ENCODE measurements at regions not wholly inside any gene's neighbourhood (a gene's known extent, or its start where the extent isn't known, plus 50 kb on each side); places are given as distances from the start of the nearest gene placed in this dataset.

DNA sequence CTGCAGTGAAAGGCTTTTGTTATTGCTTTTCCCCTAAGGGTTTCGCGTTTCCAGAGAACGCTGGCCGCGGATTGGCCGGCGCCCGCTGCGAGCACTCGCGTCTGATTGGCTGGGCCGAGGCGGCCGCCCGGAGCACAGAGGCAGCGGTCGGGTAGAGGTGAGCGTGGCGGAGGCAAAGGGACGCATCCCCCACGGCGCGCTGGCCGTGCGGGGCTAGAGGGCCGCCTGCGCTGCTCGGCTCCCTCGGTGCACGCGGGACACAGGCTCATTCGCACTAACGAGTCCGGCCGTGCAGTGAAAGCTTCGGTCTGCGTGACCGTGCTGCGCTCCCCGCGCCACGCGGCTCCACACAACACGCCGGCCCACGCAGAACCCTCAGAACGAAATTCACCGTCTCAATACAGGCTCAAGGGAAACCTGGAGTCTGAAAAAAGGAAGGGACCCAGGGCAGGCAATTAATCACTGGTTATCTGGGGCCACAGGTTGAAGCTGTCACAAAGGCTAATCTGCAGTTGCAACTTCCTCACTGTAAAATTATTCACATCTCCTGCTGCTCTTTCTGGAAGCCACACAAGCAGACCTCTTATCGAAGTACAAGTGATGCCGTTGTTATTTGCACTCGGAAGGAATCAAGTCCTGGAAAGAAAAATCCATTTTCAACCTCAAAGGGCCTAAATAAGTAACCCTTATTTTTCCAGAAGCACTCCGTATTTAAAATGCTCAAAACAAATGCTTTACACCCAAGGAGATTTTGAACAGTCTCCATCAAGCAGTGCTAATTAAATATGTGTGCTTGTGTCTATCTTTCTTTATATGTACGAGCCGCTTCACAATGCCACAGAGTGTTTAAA lies 94.6 kb downstream of the ZNF608 start (continued):
- TF ChIP-seq, protein P1, sequence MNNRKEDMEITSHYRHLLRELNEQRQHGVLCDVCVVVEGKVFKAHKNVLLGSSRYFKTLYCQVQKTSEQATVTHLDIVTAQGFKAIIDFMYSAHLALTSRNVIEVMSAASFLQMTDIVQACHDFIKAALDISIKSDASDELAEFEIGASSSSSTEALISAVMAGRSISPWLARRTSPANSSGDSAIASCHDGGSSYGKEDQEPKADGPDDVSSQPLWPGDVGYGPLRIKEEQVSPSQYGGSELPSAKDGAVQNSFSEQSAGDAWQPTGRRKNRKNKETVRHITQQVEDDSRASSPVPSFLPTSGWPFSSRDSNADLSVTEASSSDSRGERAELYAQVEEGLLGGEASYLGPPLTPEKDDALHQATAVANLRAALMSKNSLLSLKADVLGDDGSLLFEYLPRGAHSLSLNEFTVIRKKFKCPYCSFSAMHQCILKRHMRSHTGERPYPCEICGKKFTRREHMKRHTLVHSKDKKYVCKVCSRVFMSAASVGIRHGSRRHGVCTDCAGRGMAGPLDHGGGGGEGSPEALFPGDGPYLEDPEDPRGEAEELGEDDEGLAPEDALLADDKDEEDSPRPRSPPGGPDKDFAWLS (CRISPR knock-in tag; IDR thresholded peaks at IDR 0.05; ENCODE audit: borderline replicate concordance) = no peak
- peak; percentile 57 for TF ChIP-seq ZFX (CRISPR knock-in tag; IDR thresholded peaks at IDR 0.05; ENCODE audit: low read depth)
- TF ChIP-seq, protein P2, sequence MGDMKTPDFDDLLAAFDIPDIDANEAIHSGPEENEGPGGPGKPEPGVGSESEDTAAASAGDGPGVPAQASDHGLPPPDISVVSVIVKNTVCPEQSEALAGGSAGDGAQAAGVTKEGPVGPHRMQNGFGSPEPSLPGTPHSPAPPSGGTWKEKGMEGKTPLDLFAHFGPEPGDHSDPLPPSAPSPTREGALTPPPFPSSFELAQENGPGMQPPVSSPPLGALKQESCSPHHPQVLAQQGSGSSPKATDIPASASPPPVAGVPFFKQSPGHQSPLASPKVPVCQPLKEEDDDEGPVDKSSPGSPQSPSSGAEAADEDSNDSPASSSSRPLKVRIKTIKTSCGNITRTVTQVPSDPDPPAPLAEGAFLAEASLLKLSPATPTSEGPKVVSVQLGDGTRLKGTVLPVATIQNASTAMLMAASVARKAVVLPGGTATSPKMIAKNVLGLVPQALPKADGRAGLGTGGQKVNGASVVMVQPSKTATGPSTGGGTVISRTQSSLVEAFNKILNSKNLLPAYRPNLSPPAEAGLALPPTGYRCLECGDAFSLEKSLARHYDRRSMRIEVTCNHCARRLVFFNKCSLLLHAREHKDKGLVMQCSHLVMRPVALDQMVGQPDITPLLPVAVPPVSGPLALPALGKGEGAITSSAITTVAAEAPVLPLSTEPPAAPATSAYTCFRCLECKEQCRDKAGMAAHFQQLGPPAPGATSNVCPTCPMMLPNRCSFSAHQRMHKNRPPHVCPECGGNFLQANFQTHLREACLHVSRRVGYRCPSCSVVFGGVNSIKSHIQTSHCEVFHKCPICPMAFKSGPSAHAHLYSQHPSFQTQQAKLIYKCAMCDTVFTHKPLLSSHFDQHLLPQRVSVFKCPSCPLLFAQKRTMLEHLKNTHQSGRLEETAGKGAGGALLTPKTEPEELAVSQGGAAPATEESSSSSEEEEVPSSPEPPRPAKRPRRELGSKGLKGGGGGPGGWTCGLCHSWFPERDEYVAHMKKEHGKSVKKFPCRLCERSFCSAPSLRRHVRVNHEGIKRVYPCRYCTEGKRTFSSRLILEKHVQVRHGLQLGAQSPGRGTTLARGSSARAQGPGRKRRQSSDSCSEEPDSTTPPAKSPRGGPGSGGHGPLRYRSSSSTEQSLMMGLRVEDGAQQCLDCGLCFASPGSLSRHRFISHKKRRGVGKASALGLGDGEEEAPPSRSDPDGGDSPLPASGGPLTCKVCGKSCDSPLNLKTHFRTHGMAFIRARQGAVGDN (CRISPR knock-in tag; IDR thresholded peaks at IDR 0.05) = peak; percentile 96
- TF ChIP-seq, protein P3, sequence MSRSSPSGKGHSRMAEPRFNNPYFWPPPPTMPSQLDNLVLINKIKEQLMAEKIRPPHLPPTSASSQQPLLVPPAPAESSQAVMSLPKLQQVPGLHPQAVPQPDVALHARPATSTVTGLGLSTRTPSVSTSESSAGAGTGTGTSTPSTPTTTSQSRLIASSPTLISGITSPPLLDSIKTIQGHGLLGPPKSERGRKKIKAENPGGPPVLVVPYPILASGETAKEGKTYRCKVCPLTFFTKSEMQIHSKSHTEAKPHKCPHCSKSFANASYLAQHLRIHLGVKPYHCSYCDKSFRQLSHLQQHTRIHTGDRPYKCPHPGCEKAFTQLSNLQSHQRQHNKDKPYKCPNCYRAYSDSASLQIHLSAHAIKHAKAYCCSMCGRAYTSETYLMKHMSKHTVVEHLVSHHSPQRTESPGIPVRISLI (CRISPR knock-in tag; IDR thresholded peaks at IDR 0.05; ENCODE audit: borderline replicate concordance) = peak; percentile 41; the same call in 1 of the 2 replicates
- TF ChIP-seq ZBTB20 (CRISPR knock-in tag; IDR thresholded peaks at IDR 0.05; ENCODE audit: borderline replicate concordance, low read depth) = no peak
- TF ChIP-seq, protein P4, sequence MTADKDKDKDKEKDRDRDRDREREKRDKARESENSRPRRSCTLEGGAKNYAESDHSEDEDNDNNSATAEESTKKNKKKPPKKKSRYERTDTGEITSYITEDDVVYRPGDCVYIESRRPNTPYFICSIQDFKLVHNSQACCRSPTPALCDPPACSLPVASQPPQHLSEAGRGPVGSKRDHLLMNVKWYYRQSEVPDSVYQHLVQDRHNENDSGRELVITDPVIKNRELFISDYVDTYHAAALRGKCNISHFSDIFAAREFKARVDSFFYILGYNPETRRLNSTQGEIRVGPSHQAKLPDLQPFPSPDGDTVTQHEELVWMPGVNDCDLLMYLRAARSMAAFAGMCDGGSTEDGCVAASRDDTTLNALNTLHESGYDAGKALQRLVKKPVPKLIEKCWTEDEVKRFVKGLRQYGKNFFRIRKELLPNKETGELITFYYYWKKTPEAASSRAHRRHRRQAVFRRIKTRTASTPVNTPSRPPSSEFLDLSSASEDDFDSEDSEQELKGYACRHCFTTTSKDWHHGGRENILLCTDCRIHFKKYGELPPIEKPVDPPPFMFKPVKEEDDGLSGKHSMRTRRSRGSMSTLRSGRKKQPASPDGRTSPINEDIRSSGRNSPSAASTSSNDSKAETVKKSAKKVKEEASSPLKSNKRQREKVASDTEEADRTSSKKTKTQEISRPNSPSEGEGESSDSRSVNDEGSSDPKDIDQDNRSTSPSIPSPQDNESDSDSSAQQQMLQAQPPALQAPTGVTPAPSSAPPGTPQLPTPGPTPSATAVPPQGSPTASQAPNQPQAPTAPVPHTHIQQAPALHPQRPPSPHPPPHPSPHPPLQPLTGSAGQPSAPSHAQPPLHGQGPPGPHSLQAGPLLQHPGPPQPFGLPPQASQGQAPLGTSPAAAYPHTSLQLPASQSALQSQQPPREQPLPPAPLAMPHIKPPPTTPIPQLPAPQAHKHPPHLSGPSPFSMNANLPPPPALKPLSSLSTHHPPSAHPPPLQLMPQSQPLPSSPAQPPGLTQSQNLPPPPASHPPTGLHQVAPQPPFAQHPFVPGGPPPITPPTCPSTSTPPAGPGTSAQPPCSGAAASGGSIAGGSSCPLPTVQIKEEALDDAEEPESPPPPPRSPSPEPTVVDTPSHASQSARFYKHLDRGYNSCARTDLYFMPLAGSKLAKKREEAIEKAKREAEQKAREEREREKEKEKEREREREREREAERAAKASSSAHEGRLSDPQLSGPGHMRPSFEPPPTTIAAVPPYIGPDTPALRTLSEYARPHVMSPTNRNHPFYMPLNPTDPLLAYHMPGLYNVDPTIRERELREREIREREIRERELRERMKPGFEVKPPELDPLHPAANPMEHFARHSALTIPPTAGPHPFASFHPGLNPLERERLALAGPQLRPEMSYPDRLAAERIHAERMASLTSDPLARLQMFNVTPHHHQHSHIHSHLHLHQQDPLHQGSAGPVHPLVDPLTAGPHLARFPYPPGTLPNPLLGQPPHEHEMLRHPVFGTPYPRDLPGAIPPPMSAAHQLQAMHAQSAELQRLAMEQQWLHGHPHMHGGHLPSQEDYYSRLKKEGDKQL (CRISPR knock-in tag; IDR thresholded peaks at IDR 0.05; ENCODE audit: low read depth) = no peak
- TF ChIP-seq RARA (CRISPR knock-in tag; IDR thresholded peaks at IDR 0.05) = peak; percentile 33; the same call in 1 of the 2 replicates
- TF ChIP-seq NFYC (CRISPR knock-in tag; IDR thresholded peaks at IDR 0.05) = peak; percentile 88
- TF ChIP-seq RXRA (CRISPR knock-in tag; IDR thresholded peaks at IDR 0.05) = peak; percentile 46; the same call in 1 of the 2 replicates
- TF ChIP-seq ZNF619 (CRISPR knock-in tag; IDR thresholded peaks at IDR 0.05) = peak; percentile 71; the same call in 1 of the 2 replicates
- TF ChIP-seq, protein P5, sequence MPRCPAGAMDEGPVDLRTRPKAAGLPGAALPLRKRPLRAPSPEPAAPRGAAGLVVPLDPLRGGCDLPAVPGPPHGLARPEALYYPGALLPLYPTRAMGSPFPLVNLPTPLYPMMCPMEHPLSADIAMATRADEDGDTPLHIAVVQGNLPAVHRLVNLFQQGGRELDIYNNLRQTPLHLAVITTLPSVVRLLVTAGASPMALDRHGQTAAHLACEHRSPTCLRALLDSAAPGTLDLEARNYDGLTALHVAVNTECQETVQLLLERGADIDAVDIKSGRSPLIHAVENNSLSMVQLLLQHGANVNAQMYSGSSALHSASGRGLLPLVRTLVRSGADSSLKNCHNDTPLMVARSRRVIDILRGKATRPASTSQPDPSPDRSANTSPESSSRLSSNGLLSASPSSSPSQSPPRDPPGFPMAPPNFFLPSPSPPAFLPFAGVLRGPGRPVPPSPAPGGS (CRISPR knock-in tag; IDR thresholded peaks at IDR 0.05) = 0 out of 2 replicates have a peak, but pooled peaks have one; percentile 41
- TF ChIP-seq POGZ (CRISPR knock-in tag; IDR thresholded peaks at IDR 0.05) = peak; percentile 57; the same call in 1 of the 2 replicates
- TF ChIP-seq ZNF552 (CRISPR knock-in tag; IDR thresholded peaks at IDR 0.05; ENCODE audit: borderline replicate concordance) = 0 out of 2 replicates have a peak, but pooled peaks have one; percentile 69
